ENCODE measurements at regions not wholly inside any gene's neighbourhood (a gene's known extent, or its start where the extent isn't known, plus 50 kb on each side); places are given as distances from the start of the nearest gene placed in this dataset.

- intact Hi-C loops (cut with DNase I; ENCODE audit: low total_unique reads), result no loop called here
- Histone ChIP-seq H3K27ac (no peak overlapping the region), H3K9me3 (peaks cover 0 to 4% of the 10 kb centered on the region in 2 donors), H3K36me3 (no peaks in the 10 kb centered on the region), H3K4me1 (no peaks in the 10 kb centered on the region), H3K4me3 (no peak overlapping the region), H3K27me3 (peaks cover 0 to 3% of the 10 kb centered on the region in 2 donors)
- TF ChIP-seq POLR2A (IDR thresholded peaks at IDR 0.05) (no peak), CTCF (IDR thresholded peaks at IDR 0.05) (no peak)
- no peak for DNase-seq
Measured at GRCh38 chrX:39507034-39507433, 590.7 kb downstream of the BCOR start.

GRCh38 chrX:39507617-39508299, 590.0 kb downstream of the BCOR start:
- Histone ChIP-seq H3K4me3 (no peak overlapping the region), H3K4me1 (no peaks in the 10 kb centered on the region), H3K27ac (no peak overlapping the region), H3K9me3 (peaks cover 0 to 4% of the 10 kb centered on the region in 2 donors), H3K36me3 (no peaks in the 10 kb centered on the region), H3K27me3 (no peaks in the 10 kb centered on the region)
- intact Hi-C loops (cut with DNase I; ENCODE audit: low total_unique reads), result no loop called here
- DNase-seq, result no peak
- TF ChIP-seq CTCF (IDR thresholded peaks at IDR 0.05), result no peak
- no peak for TF ChIP-seq POLR2A (IDR thresholded peaks at IDR 0.05)

- intact Hi-C loops (cut with DNase I; ENCODE audit: low total_unique reads), result no loop called here
- TF ChIP-seq CTCF (IDR thresholded peaks at IDR 0.05), result no peak
- no peak for TF ChIP-seq POLR2A (IDR thresholded peaks at IDR 0.05)
- Histone ChIP-seq H3K9me3 (peaks cover 0 to 4% of the 10 kb centered on the region in 2 donors), H3K27ac (no peak overlapping the region), H3K4me1 (no peaks in the 10 kb centered on the region), H3K4me3 (no peak overlapping the region), H3K36me3 (no peaks in the 10 kb centered on the region), H3K27me3 (no peaks in the 10 kb centered on the region)
- DNase-seq, result no peak
Measured at GRCh38 chrX:39508300-39508692, 589.5 kb downstream of the BCOR start.

- TF ChIP-seq POLR2A (IDR thresholded peaks at IDR 0.05) (no peak), CTCF (IDR thresholded peaks at IDR 0.05) (no peak)
- Histone ChIP-seq H3K9me3 (peaks cover 0 to 4% of the 10 kb centered on the region in 2 donors), H3K36me3 (no peaks in the 10 kb centered on the region), H3K4me3 (no peak overlapping the region), H3K4me1 (no peaks in the 10 kb centered on the region), H3K27ac (no peak overlapping the region), H3K27me3 (no peaks in the 10 kb centered on the region)
- intact Hi-C loops (cut with DNase I; ENCODE audit: low total_unique reads), result no loop called here
- DNase-seq, result no peak
Measured at GRCh38 chrX:39509157-39509556, 588.6 kb downstream of the BCOR start.

GRCh38 chrX:39513836-39514235, 583.9 kb downstream of the BCOR start:
- no peaks in the 10 kb centered on the region for H3K36me3 ChIP-seq
- no peak overlapping the region for H3K27ac ChIP-seq
- TF ChIP-seq POLR2A (IDR thresholded peaks at IDR 0.05) (no peak), CTCF (IDR thresholded peaks at IDR 0.05) (no peak)
- intact Hi-C loops (cut with DNase I; ENCODE audit: low total_unique reads), result no loop called here
- H3K4me3 ChIP-seq, result no peak overlapping the region
- no peaks in the 10 kb centered on the region for H3K27me3 ChIP-seq
- DNase-seq, result no peak
- no peaks in the 10 kb centered on the region for H3K4me1 ChIP-seq
- H3K9me3 ChIP-seq, result peaks cover 0 to 4% of the 10 kb centered on the region in 2 donors

Measured in uterus (tissue), 3 donors.